OCI-LY7 (cell line): ENCODE measurements at regions not wholly inside any gene's neighbourhood (a gene's known extent, or its start where the extent isn't known, plus 50 kb on each side); places are given as distances from the start of the nearest gene placed in this dataset.

Experiments
- BruUV-seq: library from RNA; stranded (reverse); fragments of 400-500 nt; replicated peaks from 2 replicates; lab custom pipeline; 2021; lab: Mats Ljungman, UMichigan
- CTCF ChIA-PET: fragments of 300-600 bp; sonication (Branson Sonifier 250); formaldehyde crosslinking; loops from one replicate; lab custom pipeline; 2022; ENCODE audit warnings: antibody characterized with exemption; ENCODE audit not compliant: unreplicated experiment; lab: Charles Lee
- POLR2A ChIA-PET: fragments of 300-600 bp; sonication (Branson Sonifier 250); formaldehyde crosslinking; loops from one replicate; lab custom pipeline; 2022; ENCODE audit warnings: antibody characterized with exemption; lab: Charles Lee
- DNase-seq: peaks from one replicate; pipeline ENCODE4 v3.0.0-alpha.2; 2015; ENCODE audit warnings: low spot score
- H2AFZ ChIP-seq: fragments of 200-600 bp; sonication (generic), shearing (Covaris generic); 2 replicates; pipeline ENCODE4 v1.6.1; 2014; ENCODE audit warnings: mild to moderate bottlenecking, antibody characterized with exemption, low read length, moderate library complexity
- H3K27ac ChIP-seq: fragments of 200-600 bp; sonication (generic); 2 replicates; pipeline ENCODE4 v1.5.1; 2014; ENCODE audit warnings: mixed run types, low read depth, mild to moderate bottlenecking, moderate library complexity, low read length, inconsistent platforms; ENCODE audit not compliant: poor library complexity, severe bottlenecking
- H3K36me3 ChIP-seq: fragments of 200-600 bp; sonication (generic); 2 replicates; pipeline ENCODE4 v1.6.1; 2014; ENCODE audit warnings: mild to moderate bottlenecking, antibody characterized with exemption, low read length, moderate library complexity, mixed read lengths; ENCODE audit not compliant: insufficient read depth
- H3K4me1 ChIP-seq: fragments of 200-600 bp; sonication (generic); 2 replicates; pipeline ENCODE4 v1.5.1; 2014; ENCODE audit warnings: mild to moderate bottlenecking, low read length; ENCODE audit not compliant: insufficient read depth, poor library complexity, severe bottlenecking
- H3K4me2 ChIP-seq: fragments of 200-600 bp; sonication (generic); 2 replicates; pipeline ENCODE4 v1.6.1; 2014; ENCODE audit warnings: mild to moderate bottlenecking, low read length
- H3K4me3 ChIP-seq: fragments of 200-600 bp; sonication (generic); 2 replicates; pipeline ENCODE4 v1.5.1; 2014; ENCODE audit warnings: mild to moderate bottlenecking, low read depth, low read length; ENCODE audit not compliant: poor library complexity, severe bottlenecking
- H3K79me2 ChIP-seq: fragments of 200-600 bp; sonication (generic); 2 replicates; pipeline ENCODE4 v1.6.1; 2016; ENCODE audit warnings: low read depth, mild to moderate bottlenecking, low read length, moderate library complexity, mixed read lengths; ENCODE audit not compliant: insufficient read depth
- H3K9me2 ChIP-seq: fragments of 200-600 bp; sonication (generic); 2 replicates; pipeline ENCODE4 v1.6.1; 2016; ENCODE audit warnings: mild to moderate bottlenecking, low read length, mixed read lengths; ENCODE audit not compliant: insufficient read depth
- H3K9me3 ChIP-seq: fragments of 200-600 bp; sonication (generic); 2 replicates; pipeline ENCODE4 v1.6.1; 2014; ENCODE audit warnings: mild to moderate bottlenecking, mixed run types, low read length, mixed read lengths
- H4K20me1 ChIP-seq: fragments of 200-600 bp; sonication (generic); 2 replicates; pipeline ENCODE4 v1.6.1; 2014; ENCODE audit warnings: mild to moderate bottlenecking, antibody characterized with exemption, low read length, moderate library complexity, mixed read lengths; ENCODE audit not compliant: insufficient read depth
- EZH2phosphoT487 ChIP-seq: fragments of 200-600 bp; sonication (generic); IDR thresholded peaks from 2 replicates; pipeline ENCODE4 v1.6.1; 2018; ENCODE audit warnings: low read depth, borderline replicate concordance, mild to moderate bottlenecking, mixed run types, antibody characterized with exemption, low read length, moderate library complexity, mixed read lengths
- intact Hi-C: fragments of 100-400 bp; cut with micrococcal nuclease; formaldehyde crosslinking; loops from one replicate; pipeline ENCODE4 v1.10.0; 2022; ENCODE audit not compliant: unreplicated experiment
- TF ChIP-seq, protein P1 (sequence below): fragments of 200-600 bp; sonication (generic); conservative IDR thresholded peaks from 2 replicates; pipeline ENCODE4 v1.5.1; 2014; ENCODE audit warnings: mild to moderate bottlenecking, antibody characterized with exemption, low read length, moderate library complexity, mixed read lengths

DNA sequence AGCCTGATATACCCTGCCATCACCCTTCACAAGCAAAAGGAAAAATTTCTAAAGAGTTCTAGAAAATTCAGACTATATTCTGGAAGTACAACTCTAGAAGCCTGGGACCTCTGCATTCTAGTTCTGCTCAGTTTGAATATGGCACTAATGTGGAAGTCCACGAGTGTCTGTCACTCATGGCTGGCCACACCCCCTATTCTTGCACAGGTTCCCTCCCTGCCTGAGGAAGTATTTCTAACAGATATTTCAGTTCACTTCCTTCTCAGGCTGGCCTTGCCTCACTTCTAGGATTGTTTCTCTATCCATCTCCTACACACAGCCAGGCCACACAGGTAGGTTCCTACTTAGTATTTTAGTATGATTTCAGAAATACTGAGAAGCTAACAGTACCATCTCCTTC lies 67.4 kb downstream of the PHLDA1 start:
- BruUV-seq = no TSS peak

DNA sequence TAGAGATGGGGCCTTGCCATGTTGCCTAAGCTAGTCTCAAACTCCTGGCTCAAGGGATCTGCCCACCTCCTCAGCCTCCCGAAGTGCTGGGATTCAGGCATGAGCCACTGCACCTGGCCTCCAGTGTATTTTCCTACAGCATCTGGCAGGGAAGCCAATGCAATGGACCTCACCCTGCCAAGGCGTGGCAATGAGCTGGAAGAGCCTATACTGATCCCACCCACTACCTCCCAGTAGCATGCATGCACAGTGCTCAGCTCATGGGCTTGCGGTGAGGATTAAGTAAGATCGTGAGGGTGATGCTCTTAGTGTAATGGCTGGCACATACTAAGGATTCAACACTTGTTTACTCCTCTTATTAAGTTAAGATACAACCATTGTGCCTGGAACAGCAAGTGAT lies 69.7 kb downstream of the PHLDA1 start:
- intact Hi-C loops = loop anchor here (2.0 kb wide), 1 partner anchor 201 kb away; no protein-coding TSS in a partner anchor
- Histone ChIP-seq H3K27ac (no peak overlapping the region), H3K4me3 (no peak overlapping the region), H3K4me1 (peaks cover 62% of the 10 kb centered on the region), H4K20me1 (no peaks in the 10 kb centered on the region), H3K36me3 (no peaks in the 10 kb centered on the region), H3K9me2 (no peaks in the 10 kb centered on the region), H3K79me2 (no peaks in the 10 kb centered on the region), H3K4me2 (no peak overlapping the region), H3K9me3 (no peaks in the 10 kb centered on the region), H2AFZ (no peak overlapping the region)
- no peak for TF ChIP-seq EZH2phosphoT487
- TF ChIP-seq, protein P1, sequence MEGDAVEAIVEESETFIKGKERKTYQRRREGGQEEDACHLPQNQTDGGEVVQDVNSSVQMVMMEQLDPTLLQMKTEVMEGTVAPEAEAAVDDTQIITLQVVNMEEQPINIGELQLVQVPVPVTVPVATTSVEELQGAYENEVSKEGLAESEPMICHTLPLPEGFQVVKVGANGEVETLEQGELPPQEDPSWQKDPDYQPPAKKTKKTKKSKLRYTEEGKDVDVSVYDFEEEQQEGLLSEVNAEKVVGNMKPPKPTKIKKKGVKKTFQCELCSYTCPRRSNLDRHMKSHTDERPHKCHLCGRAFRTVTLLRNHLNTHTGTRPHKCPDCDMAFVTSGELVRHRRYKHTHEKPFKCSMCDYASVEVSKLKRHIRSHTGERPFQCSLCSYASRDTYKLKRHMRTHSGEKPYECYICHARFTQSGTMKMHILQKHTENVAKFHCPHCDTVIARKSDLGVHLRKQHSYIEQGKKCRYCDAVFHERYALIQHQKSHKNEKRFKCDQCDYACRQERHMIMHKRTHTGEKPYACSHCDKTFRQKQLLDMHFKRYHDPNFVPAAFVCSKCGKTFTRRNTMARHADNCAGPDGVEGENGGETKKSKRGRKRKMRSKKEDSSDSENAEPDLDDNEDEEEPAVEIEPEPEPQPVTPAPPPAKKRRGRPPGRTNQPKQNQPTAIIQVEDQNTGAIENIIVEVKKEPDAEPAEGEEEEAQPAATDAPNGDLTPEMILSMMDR = no peak
- ChIA-PET POLR2A (interaction anchor here (0.6 to 1.3 kb wide), 9 partner anchors 8 to 589 kb away, joined by 3 to 6 read pairs (median 3); no protein-coding TSS in a partner anchor), CTCF (interaction anchor here (1.0 to 1.4 kb wide), 3 partner anchors 69 to 177 kb away, joined by 3 read pairs; no protein-coding TSS in a partner anchor)
- DNase-seq = no peak
- no TSS peak for BruUV-seq

More for the DNA sequence above, 67.4 kb downstream of the PHLDA1 start:
- TF ChIP-seq, protein P1 = no peak
- no peak for TF ChIP-seq EZH2phosphoT487
- Histone ChIP-seq H3K4me3 (no peak overlapping the region), H3K27ac (no peak overlapping the region), H3K9me2 (no peaks in the 10 kb centered on the region), H2AFZ (no peak overlapping the region), H3K9me3 (no peaks in the 10 kb centered on the region), H3K36me3 (no peaks in the 10 kb centered on the region), H3K4me1 (peaks cover 42% of the 10 kb centered on the region), H3K79me2 (no peaks in the 10 kb centered on the region), H3K4me2 (peak overlapping the region; percentile 12; the same call in 1 of the 2 replicates), H4K20me1 (no peaks in the 10 kb centered on the region)
- intact Hi-C loops = no loop called here
- peak; percentile 75 for DNase-seq
- POLR2A ChIA-PET = interaction anchor here (0.7 to 1.2 kb wide), 2 partner anchors 60 to 230 kb away, joined by 3 read pairs; no protein-coding TSS in a partner anchor
- CTCF ChIA-PET = no interaction called here
